WI38 (cell line): ENCODE measurements at regions not wholly inside any gene's neighbourhood (a gene's known extent, or its start where the extent isn't known, plus 50 kb on each side); places are given as distances from the start of the nearest gene placed in this dataset.

Source experiments
- H3K4me3 ChIP-seq: 2 replicates; pipeline ENCODE4 v1.5.1; 2011; ENCODE audit warnings: low read depth, mild to moderate bottlenecking, control low read depth, low read length
- CTCF ChIP-seq: IDR thresholded peaks from 2 replicates; pipeline ENCODE4 v1.5.1; 2012; ENCODE audit warnings: low read depth, mild to moderate bottlenecking, control low read depth, low read length

- TF ChIP-seq CTCF: no peak
- no peak overlapping the region for H3K4me3 ChIP-seq
These were observed 189.0 kb upstream of the DAB1 start for GRCh38 chr1:57612833-57613232.

- no peak for TF ChIP-seq CTCF
- no peak overlapping the region for H3K4me3 ChIP-seq
These were observed 182.1 kb upstream of the DAB1 start for GRCh38 chr1:57605933-57606332.

GRCh38 chr1:57603696-57604095 is 179.8 kb upstream of the DAB1 start:
- no peak overlapping the region for H3K4me3 ChIP-seq
- TF ChIP-seq CTCF: no peak

GRCh38 chr1:57600424-57600823 is 176.6 kb upstream of the DAB1 start:
- no peak overlapping the region for H3K4me3 ChIP-seq
- TF ChIP-seq CTCF: no peak

GRCh38 chr1:57599236-57599994 is 175.6 kb upstream of the DAB1 start:
- no peak for TF ChIP-seq CTCF
- H3K4me3 ChIP-seq: no peak overlapping the region

GRCh38 chr1:57597036-57597435 is 173.2 kb upstream of the DAB1 start:
- no peak overlapping the region for H3K4me3 ChIP-seq
- no peak for TF ChIP-seq CTCF

- TF ChIP-seq CTCF: no peak
- no peak overlapping the region for H3K4me3 ChIP-seq
These were observed 170.1 kb upstream of the DAB1 start for GRCh38 chr1:57594002-57594401.
